ENCODE measurements at regions not wholly inside any gene's neighbourhood (a gene's known extent, or its start where the extent isn't known, plus 50 kb on each side); places are given as distances from the start of the nearest gene placed in this dataset.
"Not testable (repeated sequence)": the region's sequence is repeated elsewhere in the genome, so short reads cannot be mapped to it uniquely, and the experiment has no call there.

DNA sequence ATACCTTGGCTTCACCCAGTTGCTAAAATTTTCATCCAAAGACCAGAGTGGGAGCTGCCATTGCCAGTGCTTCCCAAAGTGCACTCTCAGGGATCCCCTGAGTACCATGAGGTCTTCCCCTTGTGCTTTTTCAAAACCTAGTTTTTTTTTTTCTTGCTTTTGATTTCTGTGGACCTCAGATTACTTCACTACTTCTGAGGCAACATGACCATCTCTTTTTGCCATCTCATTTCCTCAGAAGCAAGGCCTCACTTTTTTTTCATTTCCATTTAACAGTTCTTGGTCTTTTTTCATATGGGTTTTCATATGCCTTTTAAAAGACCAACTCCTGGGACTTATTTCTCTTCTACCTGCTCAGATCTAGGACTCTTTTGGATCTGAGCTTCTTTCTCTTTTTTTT lies 64.1 kb upstream of the MMS22L start:
- Histone ChIP-seq H3K4me3 (no peak overlapping the region), H3K36me3 (replicated peaks in 1 of 2) (no peaks in the 10 kb centered on the region), H3K27ac (no peak overlapping the region), H3K4me1 (replicated peaks in 1 of 2) (no peaks in the 10 kb centered on the region), H3K9me3 (replicated peaks in 1 of 3) (peaks cover 0 to 7% (median 0%) of the 10 kb centered on the region in 3 donors), H3K27me3 (no peaks in the 10 kb centered on the region)
- DNase-seq, result no peak
- TF ChIP-seq, protein P1, sequence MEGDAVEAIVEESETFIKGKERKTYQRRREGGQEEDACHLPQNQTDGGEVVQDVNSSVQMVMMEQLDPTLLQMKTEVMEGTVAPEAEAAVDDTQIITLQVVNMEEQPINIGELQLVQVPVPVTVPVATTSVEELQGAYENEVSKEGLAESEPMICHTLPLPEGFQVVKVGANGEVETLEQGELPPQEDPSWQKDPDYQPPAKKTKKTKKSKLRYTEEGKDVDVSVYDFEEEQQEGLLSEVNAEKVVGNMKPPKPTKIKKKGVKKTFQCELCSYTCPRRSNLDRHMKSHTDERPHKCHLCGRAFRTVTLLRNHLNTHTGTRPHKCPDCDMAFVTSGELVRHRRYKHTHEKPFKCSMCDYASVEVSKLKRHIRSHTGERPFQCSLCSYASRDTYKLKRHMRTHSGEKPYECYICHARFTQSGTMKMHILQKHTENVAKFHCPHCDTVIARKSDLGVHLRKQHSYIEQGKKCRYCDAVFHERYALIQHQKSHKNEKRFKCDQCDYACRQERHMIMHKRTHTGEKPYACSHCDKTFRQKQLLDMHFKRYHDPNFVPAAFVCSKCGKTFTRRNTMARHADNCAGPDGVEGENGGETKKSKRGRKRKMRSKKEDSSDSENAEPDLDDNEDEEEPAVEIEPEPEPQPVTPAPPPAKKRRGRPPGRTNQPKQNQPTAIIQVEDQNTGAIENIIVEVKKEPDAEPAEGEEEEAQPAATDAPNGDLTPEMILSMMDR (IDR thresholded peaks at IDR 0.05), result no peak
- TF ChIP-seq POLR2A (IDR thresholded peaks at IDR 0.05), result no peak
- intact Hi-C loops (cut with DNase I), result no loop called here

DNA sequence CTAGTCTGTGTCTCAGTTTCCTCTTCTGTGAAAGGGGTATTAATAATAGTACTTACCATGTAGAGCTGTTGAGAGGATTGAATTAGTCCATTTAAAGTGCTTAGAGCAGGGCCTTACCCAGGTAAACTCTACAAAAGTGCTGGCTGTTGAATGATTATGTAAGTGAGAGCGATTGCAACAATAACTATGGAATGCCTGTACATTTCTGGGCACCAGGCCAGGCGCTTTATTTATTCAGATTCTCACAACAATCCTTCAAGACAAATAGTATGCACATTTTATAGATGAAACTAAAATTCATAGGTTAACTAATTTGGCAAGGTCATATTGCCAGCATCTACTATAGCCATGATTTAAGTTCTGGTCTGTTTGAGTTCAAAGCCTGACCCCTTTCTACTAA lies 78.3 kb upstream of the MMS22L start:
- Histone ChIP-seq H3K4me1 (replicated peaks in 1 of 2) (no peaks in the 10 kb centered on the region), H3K27ac (no peak overlapping the region), H3K36me3 (replicated peaks in 1 of 2) (no peaks in the 10 kb centered on the region), H3K9me3 (replicated peaks in 1 of 3) (no peaks in the 10 kb centered on the region), H3K4me3 (no peak overlapping the region), H3K27me3 (no peaks in the 10 kb centered on the region)
- intact Hi-C loops (cut with DNase I), result no loop called here
- whole genome bisulfite sequencing, 4 donors, result 49 to 59% (median 54%) methylated on average over 2 of the region's 2 CpGs
- no peak for DNase-seq
- TF ChIP-seq, protein P1 (IDR thresholded peaks at IDR 0.05), result no peak
- TF ChIP-seq POLR2A (IDR thresholded peaks at IDR 0.05), result no peak

- intact Hi-C loops (cut with DNase I), result no loop called here
- 61 to 64% (median 62%) methylated on average over 1 of the region's 1 CpG for WGBS, 4 donors
- no peaks in the 10 kb centered on the region for H3K4me1 ChIP-seq (replicated peaks in 1 of 2)
These were observed 81.3 kb upstream of the MMS22L start for GRCh38 chr6:97364327-97364726.

DNA sequence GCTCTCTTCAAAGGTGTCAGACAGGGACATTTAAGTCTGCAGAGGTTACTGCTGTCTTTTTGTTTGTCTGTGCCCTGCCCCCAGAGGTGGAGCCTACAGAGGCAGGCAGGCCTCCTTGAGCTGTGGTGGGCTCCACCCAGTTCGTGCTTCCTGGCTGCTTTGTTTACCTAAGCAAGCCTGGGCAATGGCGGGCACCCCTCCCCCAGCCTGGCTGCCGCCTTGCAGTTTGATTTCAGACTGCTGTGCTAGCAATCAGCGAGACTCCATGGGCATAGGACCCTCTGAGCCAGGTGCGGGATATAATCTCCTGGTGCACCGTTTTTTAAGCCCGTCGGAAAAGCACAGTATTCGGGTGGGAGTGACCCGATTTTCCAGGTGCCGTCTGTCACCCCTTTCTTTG lies 99.1 kb upstream of the MMS22L start:
- DNase-seq; H3K4me3 ChIP-seq; H3K4me1 ChIP-seq (replicated peaks in 1 of 2); H3K27ac ChIP-seq; H3K36me3 ChIP-seq (replicated peaks in 1 of 2); intact Hi-C loops (cut with DNase I); H3K9me3 ChIP-seq (replicated peaks in 1 of 3); H3K27me3 ChIP-seq: not testable (repeated sequence)
- WGBS, 4 donors, result 71 to 94% (median 88%) methylated on average over 3 to 7 of the region's 11 CpGs; no CpG with 5 or more reads in 1 of the 4 donors

More at GRCh38 chr6:97364327-97364726, 81.3 kb upstream of the MMS22L start:
- Histone ChIP-seq H3K27ac (no peak overlapping the region), H3K9me3 (replicated peaks in 1 of 3) (no peaks in the 10 kb centered on the region), H3K36me3 (replicated peaks in 1 of 2) (no peaks in the 10 kb centered on the region), H3K27me3 (no peaks in the 10 kb centered on the region), H3K4me3 (no peak overlapping the region)
- no peak for DNase-seq
- TF ChIP-seq, protein P1 (IDR thresholded peaks at IDR 0.05), result no peak
- no peak for TF ChIP-seq POLR2A (IDR thresholded peaks at IDR 0.05)

- H3K9me3 ChIP-seq (replicated peaks in 1 of 3), result no peaks in the 10 kb centered on the region
- H3K27ac ChIP-seq, result no peak overlapping the region
- no peak overlapping the region for H3K4me3 ChIP-seq
- no peaks in the 10 kb centered on the region for H3K4me1 ChIP-seq (replicated peaks in 1 of 2)
- no peak for DNase-seq
- H3K27me3 ChIP-seq, result no peaks in the 10 kb centered on the region
- TF ChIP-seq, protein P1 (IDR thresholded peaks at IDR 0.05), result no peak
- TF ChIP-seq POLR2A (IDR thresholded peaks at IDR 0.05), result no peak
- intact Hi-C loops (cut with DNase I), result loop anchor here in 1 of 2 donors (10.0 kb wide), 1 partner anchor 208 kb away; no protein-coding TSS in a partner anchor
- H3K36me3 ChIP-seq (replicated peaks in 1 of 2), result no peaks in the 10 kb centered on the region
These were observed 109.7 kb upstream of the MMS22L start for GRCh38 chr6:97392735-97393134.
